GM19238 (cell line): ENCODE measurements at regions not wholly inside any gene's neighbourhood (a gene's known extent, or its start where the extent isn't known, plus 50 kb on each side); places are given as distances from the start of the nearest gene placed in this dataset.

Experiments
- DNase-seq: peaks from one replicate; pipeline ENCODE4 v3.0.0; 2011; ENCODE audit warnings: low spot score; ENCODE audit not compliant: insufficient read length

DNA sequence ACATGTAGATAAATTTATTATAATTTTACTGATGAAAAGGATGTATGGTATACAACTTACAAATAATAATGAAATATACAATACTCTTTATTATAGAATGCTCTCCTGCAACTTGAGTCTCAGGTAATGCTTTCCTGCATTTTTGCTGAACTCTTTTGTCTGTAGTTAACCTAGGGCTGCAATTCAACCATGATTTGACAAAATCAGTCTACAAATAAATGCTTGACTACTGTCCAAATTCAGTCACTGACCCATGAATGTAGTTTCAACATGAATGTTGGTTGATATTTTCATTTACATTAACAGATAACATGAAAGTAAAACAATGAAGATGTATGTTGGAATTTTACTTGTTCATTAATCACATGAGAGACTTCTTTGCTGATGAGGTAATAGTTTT, 320.9 kb downstream of the ZSWIM6 start:
- no peak for DNase-seq

DNA sequence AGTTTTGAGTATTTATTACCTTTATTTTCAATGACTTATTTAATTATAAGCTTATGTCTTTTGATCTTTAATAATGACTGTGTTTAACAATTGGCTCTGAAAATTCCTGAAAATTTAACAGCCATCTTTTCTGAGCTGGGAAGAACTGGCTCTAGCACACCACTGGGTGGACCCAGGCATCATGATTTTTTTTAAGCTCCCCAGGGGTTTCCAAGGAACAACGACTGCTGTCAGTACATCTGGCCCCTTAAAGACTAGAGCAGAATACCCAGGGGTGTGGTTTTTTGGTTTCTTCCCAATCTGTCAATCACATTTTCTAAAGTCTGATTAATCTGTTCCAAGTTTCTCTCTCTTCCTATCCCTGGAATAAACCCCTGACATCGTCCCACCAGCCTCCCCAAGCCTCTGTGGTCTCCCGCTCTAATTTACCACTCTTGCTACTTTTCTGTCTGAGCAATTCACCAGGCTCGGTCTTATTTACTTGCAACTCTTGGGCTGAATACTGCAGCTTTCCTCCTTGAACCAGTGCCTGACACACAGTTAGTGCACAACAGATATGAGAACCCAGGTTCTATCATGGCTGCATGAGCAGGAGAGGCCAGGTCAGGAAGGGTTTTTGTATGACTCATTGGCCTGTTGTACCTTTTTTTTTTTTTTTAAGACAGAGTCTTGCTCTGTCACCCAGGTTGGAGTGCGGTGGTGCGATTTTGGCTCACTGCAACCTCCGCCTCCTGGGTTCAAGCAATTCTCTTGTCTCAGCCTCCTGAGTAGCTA, 321.9 kb downstream of the ZSWIM6 start:
- DNase-seq = no peak

DNA sequence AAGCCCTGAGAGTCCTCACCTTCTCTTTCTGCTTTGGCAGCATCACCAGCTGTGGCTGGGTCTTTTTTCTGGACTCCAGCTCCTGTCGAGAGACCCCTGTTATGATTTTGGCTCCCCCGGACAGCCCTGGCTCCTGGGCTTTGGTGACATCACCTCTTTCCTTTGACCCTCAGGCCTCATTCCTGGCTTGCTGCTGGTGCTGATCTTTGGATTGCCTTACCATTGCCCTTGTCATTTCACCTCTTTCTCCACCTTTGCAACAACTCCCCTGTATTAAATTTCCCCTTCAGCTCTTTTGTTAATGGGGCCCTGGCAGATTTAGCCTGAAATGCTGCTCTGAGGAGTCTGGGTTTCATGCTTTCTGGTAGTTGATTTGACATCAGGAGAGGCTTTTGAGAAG, 322.8 kb downstream of the ZSWIM6 start:
- DNase-seq = no peak

- DNase-seq = no peak
These were observed 325.0 kb downstream of the ZSWIM6 start for GRCh38 chr5:61657010-61657409.

DNA sequence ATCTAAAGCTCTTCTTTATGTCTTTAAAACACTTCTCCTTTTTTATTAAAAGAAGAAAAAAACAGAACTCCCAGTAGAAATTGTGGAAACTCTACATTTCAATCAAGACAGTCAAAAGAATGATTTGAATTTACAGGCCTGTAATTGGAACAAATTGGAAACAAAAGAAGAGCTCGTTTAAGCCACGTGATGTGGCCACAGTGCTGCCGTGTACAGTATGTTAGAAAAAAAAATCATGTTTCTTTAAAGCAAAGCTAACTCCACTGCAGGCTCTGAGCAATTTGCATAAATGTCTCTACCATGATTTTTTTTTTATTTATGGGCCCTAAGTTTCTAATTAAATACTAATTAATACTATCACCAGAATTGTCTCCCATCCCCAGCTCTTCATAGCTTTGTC, 325.6 kb downstream of the ZSWIM6 start:
- DNase-seq = no peak

DNA sequence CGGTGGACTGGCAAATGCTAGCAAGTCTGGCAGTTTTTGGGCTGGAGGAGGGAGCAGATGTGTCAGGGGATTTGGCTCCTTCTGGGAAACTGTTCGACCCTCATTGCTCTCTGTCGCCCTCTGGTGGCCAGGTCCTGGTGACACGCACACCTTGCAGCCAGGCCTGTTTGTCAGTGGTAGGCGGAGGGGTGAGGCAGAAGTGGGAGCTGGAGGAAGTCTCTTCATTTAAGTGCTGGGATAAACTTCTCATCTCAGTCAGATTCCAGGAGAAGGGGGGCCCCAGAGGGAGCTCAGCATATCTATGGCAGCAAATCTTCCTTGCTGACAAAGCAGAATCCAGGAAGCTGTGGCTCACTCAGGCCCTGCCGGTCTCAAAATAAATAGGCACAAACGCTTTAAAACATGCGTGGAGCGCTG, 326.5 kb downstream of the ZSWIM6 start:
- peak; percentile 49 for DNase-seq

- no peak for DNase-seq
These were observed 327.2 kb downstream of the ZSWIM6 start for GRCh38 chr5:61659221-61659696.

- no peak for DNase-seq
These were observed 330.6 kb downstream of the ZSWIM6 start for GRCh38 chr5:61662670-61663069.

GRCh38 chr5:61666064-61666621, 334.1 kb downstream of the ZSWIM6 start:
- no peak for DNase-seq

DNA sequence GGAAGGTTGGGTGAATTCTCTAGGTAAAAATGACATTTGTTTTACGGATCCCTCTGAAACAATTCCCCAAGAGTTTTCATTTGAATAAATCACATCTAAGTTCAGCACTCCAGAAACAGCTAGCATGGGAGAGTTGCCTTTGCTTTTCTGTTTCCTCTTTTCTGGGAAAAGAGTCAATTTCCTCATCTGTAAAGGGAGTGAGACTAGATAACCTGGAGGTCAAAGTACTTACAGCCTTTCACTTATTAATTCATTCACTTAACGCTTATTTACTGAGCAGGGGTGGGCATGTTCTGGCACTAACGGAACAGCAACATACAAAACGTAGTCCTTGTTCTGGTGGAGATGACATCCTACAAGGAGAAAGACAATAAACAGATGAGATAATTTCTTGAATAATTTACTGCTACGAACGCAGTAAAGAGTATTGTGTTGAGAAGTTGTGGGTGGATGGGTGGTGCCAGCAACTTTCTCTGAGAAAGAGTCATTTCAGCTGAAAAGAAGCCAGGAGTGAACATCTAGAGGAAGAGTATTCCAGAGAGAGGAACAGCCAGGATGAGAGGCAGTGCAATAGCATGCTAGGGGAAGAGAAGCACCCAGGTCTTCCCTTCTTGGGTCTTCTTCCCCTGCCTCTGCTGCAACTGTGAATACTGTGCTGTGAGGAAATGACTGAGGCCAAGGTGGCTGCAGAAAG, 335.6 kb downstream of the ZSWIM6 start:
- no peak for DNase-seq

DNA sequence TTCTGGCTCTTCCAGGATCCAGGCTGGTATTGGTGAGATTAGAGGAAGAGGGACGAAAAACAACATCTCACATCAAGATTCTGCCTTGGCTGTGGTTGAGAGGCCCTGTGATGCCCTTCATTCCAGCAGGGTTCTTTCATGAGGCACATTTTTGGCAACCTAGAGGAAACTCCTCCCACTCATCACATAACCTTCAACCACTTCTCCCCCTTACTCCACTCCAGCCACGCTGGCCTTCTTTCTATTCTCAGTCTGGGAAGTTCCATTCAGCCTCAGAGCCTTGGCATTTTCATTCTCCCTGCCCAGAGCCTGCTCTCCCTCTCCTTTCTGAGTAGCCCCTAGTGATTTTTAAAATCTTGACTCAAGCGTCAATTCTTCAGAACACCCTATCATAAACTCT, 337.5 kb downstream of the ZSWIM6 start:
- no peak for DNase-seq

- no peak for DNase-seq
These were observed 338.9 kb downstream of the ZSWIM6 start for GRCh38 chr5:61670941-61671340.

DNA sequence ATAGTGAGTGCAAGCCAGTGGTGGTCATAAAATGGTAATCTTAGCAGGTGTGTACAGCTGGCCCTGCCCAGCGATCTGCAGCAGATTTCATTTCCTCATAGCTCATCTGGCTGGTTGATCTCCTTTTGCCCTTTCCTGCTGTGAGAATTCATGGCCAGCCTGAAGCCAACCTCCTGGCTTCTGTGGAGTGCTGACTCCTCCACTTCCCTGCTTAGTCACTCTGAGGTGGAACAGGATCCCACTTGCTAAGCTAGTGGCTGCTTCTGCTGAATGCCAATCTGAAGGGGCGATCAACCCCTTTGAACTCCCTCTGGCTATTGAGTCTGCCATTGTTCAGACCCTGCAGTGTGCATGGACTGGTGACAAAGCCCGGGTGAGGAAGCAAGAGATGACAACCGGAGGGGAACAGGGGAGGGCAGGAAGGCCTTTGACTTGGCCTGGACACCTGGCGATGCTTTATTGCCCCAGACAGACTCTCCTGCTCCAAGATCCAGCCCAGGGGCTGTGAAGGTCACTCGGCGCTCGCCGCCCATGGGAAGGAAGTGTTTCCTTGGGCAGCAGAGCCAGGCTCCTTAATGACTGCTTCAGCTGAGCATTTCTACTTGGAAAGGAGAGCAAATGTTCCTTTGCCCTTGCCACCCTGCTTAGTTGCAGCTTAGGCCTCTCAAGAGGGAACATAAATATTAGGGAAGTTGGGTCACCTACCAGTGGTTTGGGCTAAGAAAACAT, 341.1 kb downstream of the ZSWIM6 start:
- no peak for DNase-seq

DNA sequence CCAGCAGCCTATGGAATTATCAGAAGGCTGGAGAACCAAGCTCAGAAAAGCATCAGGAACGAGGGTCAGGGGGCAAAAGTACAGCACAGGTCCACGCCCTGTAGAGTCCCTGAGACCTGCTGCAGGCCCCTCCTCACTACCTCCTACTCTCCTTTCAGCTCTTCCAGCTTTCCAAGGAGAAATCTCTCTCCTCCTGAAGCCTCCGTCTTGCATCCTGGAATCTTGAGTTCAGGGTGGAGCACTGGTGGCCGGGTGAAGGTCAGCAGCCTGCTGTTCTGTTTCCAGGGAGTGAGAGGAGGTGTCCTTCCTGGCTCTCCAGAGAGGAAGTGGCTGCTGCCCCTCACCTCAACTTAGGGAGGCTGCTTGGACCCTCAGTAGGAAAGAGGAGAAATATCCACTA, 342.3 kb downstream of the ZSWIM6 start:
- DNase-seq = no peak

- DNase-seq = no peak
These were observed 343.1 kb downstream of the ZSWIM6 start for GRCh38 chr5:61675015-61675692.

DNA sequence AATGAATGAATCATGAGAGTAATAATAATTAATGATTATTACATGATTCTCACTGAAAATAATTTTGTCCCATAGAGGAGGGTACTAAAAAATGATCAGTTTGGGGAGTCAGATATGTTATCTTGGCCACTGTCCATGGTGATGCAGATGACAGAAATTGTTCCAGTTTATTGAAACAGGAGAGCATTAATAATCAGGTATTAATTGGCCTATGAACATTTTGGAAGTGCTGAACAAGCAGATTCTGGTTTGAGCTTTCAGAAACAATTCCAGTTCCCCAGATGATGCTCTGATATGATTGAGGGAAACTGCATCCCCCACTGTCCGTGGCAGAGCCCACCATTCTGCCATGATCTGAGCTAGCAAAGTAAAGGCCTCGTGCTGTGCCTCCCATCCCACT, 345.2 kb downstream of the ZSWIM6 start:
- no peak for DNase-seq

GRCh38 chr5:61678966-61679365, 346.9 kb downstream of the ZSWIM6 start:
- no peak for DNase-seq

- no peak for DNase-seq
These were observed 347.5 kb downstream of the ZSWIM6 start for GRCh38 chr5:61679562-61679961.

DNA sequence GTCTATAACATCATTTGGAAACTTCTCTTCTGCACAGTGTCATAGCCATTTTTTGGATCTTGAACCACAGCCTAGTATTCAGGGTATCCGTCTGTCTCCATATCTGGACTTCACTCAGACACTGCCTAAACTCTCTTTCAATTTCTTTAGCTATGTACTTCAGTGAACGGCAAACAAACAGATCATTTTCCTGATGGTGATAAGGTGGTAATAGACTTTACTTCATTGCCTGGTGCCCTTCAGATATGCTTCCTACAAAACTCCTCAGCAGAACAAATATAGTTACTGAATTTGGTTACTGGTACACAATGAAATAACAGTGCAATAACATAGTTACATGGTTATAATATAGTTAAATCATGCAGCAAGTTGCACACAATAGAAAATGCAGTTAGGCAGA, 348.2 kb downstream of the ZSWIM6 start:
- DNase-seq = no peak

DNA sequence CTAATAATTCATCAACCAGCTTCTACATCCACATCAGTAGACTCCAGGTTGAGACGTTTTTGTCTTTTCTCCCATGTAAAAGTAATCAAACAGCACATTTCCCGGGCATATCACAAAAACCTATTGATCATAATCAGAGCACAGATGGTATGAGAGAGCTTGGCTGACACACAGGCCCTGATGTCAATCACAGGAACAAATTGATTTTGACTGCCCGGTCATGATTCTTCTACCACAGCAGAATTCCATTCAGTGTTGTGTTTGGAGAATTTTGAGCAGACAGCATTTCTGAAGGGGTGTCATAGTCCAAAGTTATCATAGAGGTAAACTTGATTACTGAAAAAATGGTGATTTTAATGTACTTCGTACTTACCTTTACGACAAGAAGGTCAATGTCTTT, 351.1 kb downstream of the ZSWIM6 start:
- DNase-seq = no peak

DNA sequence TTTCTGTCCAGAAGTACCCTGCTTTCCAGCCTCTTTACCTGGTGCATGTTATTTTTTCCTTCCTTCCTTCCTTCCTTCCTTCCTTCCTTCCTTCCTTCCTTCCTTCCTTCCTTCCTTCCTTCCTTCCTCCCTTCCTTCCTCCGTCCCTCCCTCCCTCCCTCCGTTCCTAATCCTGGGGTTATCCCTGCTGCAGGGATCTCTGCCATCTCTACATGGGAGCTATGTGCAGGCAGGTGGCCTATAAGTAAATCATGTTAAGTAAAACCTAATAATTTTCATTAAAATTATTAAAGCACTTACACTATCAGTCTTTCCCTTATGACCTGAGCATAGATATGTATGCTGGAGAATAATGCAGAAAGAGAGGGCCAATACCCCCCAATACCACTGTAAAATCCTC, 351.9 kb downstream of the ZSWIM6 start:
- DNase-seq = no peak
